Right ventricle myocardium inferior (tissue), 1 donor: ENCODE measurements at regions not wholly inside any gene's neighbourhood (a gene's known extent, or its start where the extent isn't known, plus 50 kb on each side); places are given as distances from the start of the nearest gene placed in this dataset.

Experiments used
- ATAC-seq: fragments of 200-7000 bp; cut with Tn5 transposase; one replicate; pipeline ENCODE4 v1.9.1; 2020; ENCODE audit warnings: mild to moderate bottlenecking, moderate library complexity
- DNase-seq: peaks from one replicate; pipeline ENCODE4 v3.0.0; 2021; ENCODE audit errors: missing footprints
- intact Hi-C: fragments of 100-400 bp; cut with DNase I; formaldehyde crosslinking; loops from one replicate; pipeline ENCODE4 v1.11.0; 2022
- donor health status: DM: no; HTN: yes; CAD: no; lungs with severe emphysema.

GRCh38 chr6:80460257-80460865, 353.9 kb downstream of the BCKDHB start:
- ATAC-seq (no peak), DNase-seq (no peak)
- intact Hi-C loops, result no loop called here

- DNase-seq (peak; percentile 67), ATAC-seq (peak; percentile 99)
- intact Hi-C loops, result loop anchor here (10.0 kb wide), 1 partner anchor 243 kb away; no protein-coding TSS in a partner anchor
Measured at GRCh38 chr6:80457439-80457933, 351.0 kb downstream of the BCKDHB start.

GRCh38 chr6:80456724-80457438, 350.4 kb downstream of the BCKDHB start:
- ATAC-seq (peak; percentile 2), DNase-seq (no peak)
- intact Hi-C loops, result loop anchor here (10.0 kb wide), 1 partner anchor 242 kb away; no protein-coding TSS in a partner anchor

GRCh38 chr6:80454661-80455365, 348.3 kb downstream of the BCKDHB start:
- intact Hi-C loops, result loop anchor here (10.0 kb wide), 1 partner anchor 240 kb away; no protein-coding TSS in a partner anchor
- DNase-seq (no peak), ATAC-seq (no peak)

- ATAC-seq, result no peak
- no peak for DNase-seq
- intact Hi-C loops, result loop anchor here (10.0 kb wide), 1 partner anchor 239 kb away; no protein-coding TSS in a partner anchor
Measured at GRCh38 chr6:80454197-80454596, 347.7 kb downstream of the BCKDHB start.

- ATAC-seq (no peak), DNase-seq (no peak)
- intact Hi-C loops, result loop anchor here (10.0 kb wide), 1 partner anchor 235 kb away; no protein-coding TSS in a partner anchor
Measured at GRCh38 chr6:80449726-80450125, 343.3 kb downstream of the BCKDHB start.

- DNase-seq, result no peak
- intact Hi-C loops, result no loop called here
- no peak for ATAC-seq
Measured at GRCh38 chr6:80446454-80447045, 340.1 kb downstream of the BCKDHB start.

GRCh38 chr6:80445751-80446150, 339.3 kb downstream of the BCKDHB start:
- intact Hi-C loops, result no loop called here
- ATAC-seq, result no peak
- DNase-seq, result no peak

GRCh38 chr6:80442366-80442765, 335.9 kb downstream of the BCKDHB start:
- intact Hi-C loops, result no loop called here
- ATAC-seq (no peak), DNase-seq (no peak)

GRCh38 chr6:80441131-80441530, 334.7 kb downstream of the BCKDHB start:
- intact Hi-C loops, result no loop called here
- no peak for ATAC-seq
- no peak for DNase-seq

- DNase-seq, result no peak
- no peak for ATAC-seq
- intact Hi-C loops, result no loop called here
Measured at GRCh38 chr6:80440496-80441115, 334.1 kb downstream of the BCKDHB start.

GRCh38 chr6:80439721-80440470, 333.4 kb downstream of the BCKDHB start:
- DNase-seq (no peak), ATAC-seq (no peak)
- intact Hi-C loops, result no loop called here

GRCh38 chr6:80438772-80439171, 332.3 kb downstream of the BCKDHB start:
- DNase-seq (no peak), ATAC-seq (no peak)
- intact Hi-C loops, result no loop called here

- DNase-seq, result no peak
- intact Hi-C loops, result no loop called here
- ATAC-seq, result no peak
Measured at GRCh38 chr6:80437801-80438200, 331.3 kb downstream of the BCKDHB start.

- no peak for ATAC-seq
- no peak for DNase-seq
- intact Hi-C loops, result no loop called here
Measured at GRCh38 chr6:80437221-80437620, 330.8 kb downstream of the BCKDHB start.

- intact Hi-C loops, result no loop called here
- no peak for ATAC-seq
Measured at GRCh38 chr6:80436663-80437062, 330.2 kb downstream of the BCKDHB start.

GRCh38 chr6:80435457-80435856, 329.0 kb downstream of the BCKDHB start:
- intact Hi-C loops, result no loop called here
- DNase-seq (no peak), ATAC-seq (no peak)

More at GRCh38 chr6:80436663-80437062, 330.2 kb downstream of the BCKDHB start:
- no peak for DNase-seq
